ENCODE measurements at regions not wholly inside any gene's neighbourhood (a gene's known extent, or its start where the extent isn't known, plus 50 kb on each side); places are given as distances from the start of the nearest gene placed in this dataset.
"Not testable (repeated sequence)": the region's sequence is repeated elsewhere in the genome, so short reads cannot be mapped to it uniquely, and the experiment has no call there.

DNA sequence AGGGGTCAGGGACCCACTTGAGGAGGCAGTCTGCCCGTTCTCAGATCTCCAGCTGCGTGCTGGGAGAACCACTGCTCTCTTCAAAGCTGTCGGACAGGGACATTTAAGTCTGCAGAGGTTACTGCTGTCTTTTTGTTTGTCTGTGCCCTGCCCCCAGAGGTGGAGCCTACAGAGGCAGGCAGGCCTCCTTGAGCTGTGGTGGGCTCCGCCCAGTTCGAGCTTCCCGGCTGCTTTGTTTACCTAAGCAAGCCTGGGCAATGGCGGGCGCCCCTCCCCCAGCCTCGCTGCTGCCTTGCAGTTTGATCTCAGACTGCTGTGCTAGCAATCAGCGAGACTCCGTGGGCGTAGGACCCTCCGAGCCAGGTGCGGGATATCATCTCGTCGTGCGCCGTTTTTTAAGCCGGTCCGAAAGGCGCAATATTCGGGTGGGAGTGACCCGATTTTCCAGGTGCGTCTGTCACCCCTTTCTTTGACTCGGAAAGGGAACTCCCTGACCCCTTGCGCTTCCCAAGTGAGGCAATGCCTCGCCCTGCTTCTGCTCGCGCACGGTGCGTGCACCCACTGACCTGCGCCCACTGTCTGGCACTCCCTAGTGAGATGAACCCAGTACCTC, 131.6 kb downstream of the CD164 start:
- H3K27ac ChIP-seq (ENCODE audit: low read depth) = peak overlapping the region; percentile 85; the same call in 1 of the 2 replicates
- not testable (repeated sequence) for H3K36me3 ChIP-seq (ENCODE audit: insufficient read depth); DNase-seq (ENCODE audit: low spot score); H2AFZ ChIP-seq; H3K4me1 ChIP-seq (ENCODE audit: insufficient read depth); H3F3A ChIP-seq (replicated peaks; ENCODE audit: low read depth); H3K9me3 Mint-ChIP-seq; H3K9me2 ChIP-seq (ENCODE audit: insufficient read depth); H3K79me2 ChIP-seq (replicated peaks; ENCODE audit: insufficient read depth); H3K27ac Mint-ChIP-seq; H4K20me1 ChIP-seq (replicated peaks; ENCODE audit: insufficient read depth); H3K36me3 Mint-ChIP-seq (ENCODE audit: low read depth); H3K27me3 ChIP-seq (ENCODE audit: insufficient read depth); H3K4me1 Mint-ChIP-seq; H3K27me3 Mint-ChIP-seq (ENCODE audit: insufficient read depth, low read depth, poor library complexity)
- 0 out of 3 replicates have a peak, but pooled peaks have one; percentile 23 for ATAC-seq
- H3K4me3 Mint-ChIP-seq = peak overlapping the region; percentile 58; the same call in 2 of the 3 replicates
- H3K4me3 ChIP-seq = peak overlapping the region; percentile 46; the same call in 1 of the 2 replicates
- peak overlapping the region; percentile 53; the same call in 1 of the 2 replicates for H3K4me2 ChIP-seq

DNA sequence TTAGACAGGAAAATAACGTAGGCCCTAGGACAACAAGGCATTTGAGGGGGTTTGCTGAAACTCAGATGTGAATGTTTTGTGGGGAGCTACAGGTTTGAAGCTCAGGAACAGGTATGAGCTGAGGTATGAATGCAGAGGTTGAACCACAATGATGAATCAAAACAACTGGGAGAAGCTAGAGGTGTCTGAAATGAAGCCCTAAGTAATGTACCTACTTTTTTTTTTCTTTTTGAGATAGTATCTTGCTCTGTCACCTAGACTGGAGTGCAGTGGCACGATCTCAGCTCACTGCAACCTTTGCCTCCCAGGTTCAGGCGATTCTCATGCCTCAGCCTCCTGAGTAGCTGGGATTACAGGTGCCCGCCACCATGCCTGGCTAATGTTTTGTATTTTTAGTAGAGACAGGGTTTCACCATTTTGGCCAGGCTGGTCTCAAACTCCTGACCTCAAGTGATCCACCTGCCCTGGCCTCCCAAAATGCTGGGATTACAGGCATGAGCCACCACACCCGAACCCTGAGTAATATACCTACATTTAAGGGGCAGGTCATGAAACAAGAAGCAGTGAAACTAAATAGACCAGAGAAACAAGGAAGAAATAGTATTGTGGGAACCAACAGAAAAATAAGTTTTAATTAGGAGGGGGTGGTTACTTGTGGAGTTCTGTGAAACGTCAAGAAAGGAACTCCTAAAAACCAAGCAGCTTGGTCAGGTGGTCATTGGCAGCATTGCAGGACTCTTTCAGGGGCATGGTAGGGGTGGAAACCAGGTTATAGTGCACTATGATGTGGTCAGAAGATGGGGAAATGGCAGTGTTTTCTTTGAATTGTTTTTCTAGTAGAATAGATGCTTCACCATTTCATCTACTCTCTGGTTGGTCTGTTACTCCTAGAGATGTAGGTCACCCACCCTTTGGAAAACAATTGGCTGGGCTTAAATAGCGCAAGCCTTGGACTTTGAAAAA, 138.1 kb downstream of the CD164 start:
- H4K20me1 ChIP-seq (replicated peaks; ENCODE audit: insufficient read depth) = no peaks in the 10 kb centered on the region
- H3K4me1 Mint-ChIP-seq = no peaks in the 10 kb centered on the region; the same call in 2 of the 3 replicates
- no peak overlapping the region for H3K27ac Mint-ChIP-seq
- no peaks in the 10 kb centered on the region for H3F3A ChIP-seq (replicated peaks; ENCODE audit: low read depth)
- H3K9me3 Mint-ChIP-seq = no peaks in the 10 kb centered on the region; the same call in 2 of the 3 replicates
- H3K4me3 Mint-ChIP-seq = no peak overlapping the region
- ATAC-seq (no peak), DNase-seq (ENCODE audit: low spot score) (no peak)
- no peaks in the 10 kb centered on the region for H3K36me3 ChIP-seq (ENCODE audit: insufficient read depth)
- no peaks in the 10 kb centered on the region for H3K9me2 ChIP-seq (ENCODE audit: insufficient read depth)
- H2AFZ ChIP-seq = 0 out of 2 replicates have a peak overlapping the region, but pooled peaks have one; percentile 40
- H3K36me3 Mint-ChIP-seq (ENCODE audit: low read depth) = no peaks in the 10 kb centered on the region
- H3K79me2 ChIP-seq (replicated peaks; ENCODE audit: insufficient read depth) = no peaks in the 10 kb centered on the region
- H3K27me3 Mint-ChIP-seq (ENCODE audit: insufficient read depth, low read depth, poor library complexity) = no peaks in the 10 kb centered on the region
- H3K27me3 ChIP-seq (ENCODE audit: insufficient read depth) = no peaks in the 10 kb centered on the region
- H3K4me3 ChIP-seq = no peak overlapping the region
- no peak overlapping the region for H3K4me2 ChIP-seq
- H3K4me1 ChIP-seq (ENCODE audit: insufficient read depth) = no peaks in the 10 kb centered on the region
- no peak overlapping the region for H3K27ac ChIP-seq (ENCODE audit: low read depth)
- TF ChIP-seq EZH2 (IDR thresholded peaks at IDR 0.05; ENCODE audit: low read depth, unreplicated experiment) (no peak), ZNF114 (CRISPR knock-in tag; IDR thresholded peaks at IDR 0.05) (no peak), POLR2AphosphoS5 (IDR thresholded peaks at IDR 0.05; ENCODE audit: low read depth) (no peak), EZH2phosphoT487 (IDR thresholded peaks at IDR 0.05; ENCODE audit: unreplicated experiment) (no peak), ZNF331 (CRISPR knock-in tag; IDR thresholded peaks at IDR 0.05; ENCODE audit: low read depth) (no peak), CREB1 (CRISPR knock-in tag; IDR thresholded peaks at IDR 0.05; ENCODE audit: low read depth) (no peak), JUNB (IDR thresholded peaks at IDR 0.05; ENCODE audit: unreplicated experiment) (no peak), STAT1 (IDR thresholded peaks at IDR 0.05; ENCODE audit: unreplicated experiment) (no peak)
- TF ChIP-seq, protein P1, sequence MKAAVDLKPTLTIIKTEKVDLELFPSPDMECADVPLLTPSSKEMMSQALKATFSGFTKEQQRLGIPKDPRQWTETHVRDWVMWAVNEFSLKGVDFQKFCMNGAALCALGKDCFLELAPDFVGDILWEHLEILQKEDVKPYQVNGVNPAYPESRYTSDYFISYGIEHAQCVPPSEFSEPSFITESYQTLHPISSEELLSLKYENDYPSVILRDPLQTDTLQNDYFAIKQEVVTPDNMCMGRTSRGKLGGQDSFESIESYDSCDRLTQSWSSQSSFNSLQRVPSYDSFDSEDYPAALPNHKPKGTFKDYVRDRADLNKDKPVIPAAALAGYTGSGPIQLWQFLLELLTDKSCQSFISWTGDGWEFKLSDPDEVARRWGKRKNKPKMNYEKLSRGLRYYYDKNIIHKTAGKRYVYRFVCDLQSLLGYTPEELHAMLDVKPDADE (IDR thresholded peaks at IDR 0.05) = no peak
- TF ChIP-seq, protein P2, sequence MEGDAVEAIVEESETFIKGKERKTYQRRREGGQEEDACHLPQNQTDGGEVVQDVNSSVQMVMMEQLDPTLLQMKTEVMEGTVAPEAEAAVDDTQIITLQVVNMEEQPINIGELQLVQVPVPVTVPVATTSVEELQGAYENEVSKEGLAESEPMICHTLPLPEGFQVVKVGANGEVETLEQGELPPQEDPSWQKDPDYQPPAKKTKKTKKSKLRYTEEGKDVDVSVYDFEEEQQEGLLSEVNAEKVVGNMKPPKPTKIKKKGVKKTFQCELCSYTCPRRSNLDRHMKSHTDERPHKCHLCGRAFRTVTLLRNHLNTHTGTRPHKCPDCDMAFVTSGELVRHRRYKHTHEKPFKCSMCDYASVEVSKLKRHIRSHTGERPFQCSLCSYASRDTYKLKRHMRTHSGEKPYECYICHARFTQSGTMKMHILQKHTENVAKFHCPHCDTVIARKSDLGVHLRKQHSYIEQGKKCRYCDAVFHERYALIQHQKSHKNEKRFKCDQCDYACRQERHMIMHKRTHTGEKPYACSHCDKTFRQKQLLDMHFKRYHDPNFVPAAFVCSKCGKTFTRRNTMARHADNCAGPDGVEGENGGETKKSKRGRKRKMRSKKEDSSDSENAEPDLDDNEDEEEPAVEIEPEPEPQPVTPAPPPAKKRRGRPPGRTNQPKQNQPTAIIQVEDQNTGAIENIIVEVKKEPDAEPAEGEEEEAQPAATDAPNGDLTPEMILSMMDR (conservative IDR thresholded peaks at IDR 0.05; ENCODE audit: low read depth in 2 of 2) = no peak
- TF ChIP-seq, protein P3, sequence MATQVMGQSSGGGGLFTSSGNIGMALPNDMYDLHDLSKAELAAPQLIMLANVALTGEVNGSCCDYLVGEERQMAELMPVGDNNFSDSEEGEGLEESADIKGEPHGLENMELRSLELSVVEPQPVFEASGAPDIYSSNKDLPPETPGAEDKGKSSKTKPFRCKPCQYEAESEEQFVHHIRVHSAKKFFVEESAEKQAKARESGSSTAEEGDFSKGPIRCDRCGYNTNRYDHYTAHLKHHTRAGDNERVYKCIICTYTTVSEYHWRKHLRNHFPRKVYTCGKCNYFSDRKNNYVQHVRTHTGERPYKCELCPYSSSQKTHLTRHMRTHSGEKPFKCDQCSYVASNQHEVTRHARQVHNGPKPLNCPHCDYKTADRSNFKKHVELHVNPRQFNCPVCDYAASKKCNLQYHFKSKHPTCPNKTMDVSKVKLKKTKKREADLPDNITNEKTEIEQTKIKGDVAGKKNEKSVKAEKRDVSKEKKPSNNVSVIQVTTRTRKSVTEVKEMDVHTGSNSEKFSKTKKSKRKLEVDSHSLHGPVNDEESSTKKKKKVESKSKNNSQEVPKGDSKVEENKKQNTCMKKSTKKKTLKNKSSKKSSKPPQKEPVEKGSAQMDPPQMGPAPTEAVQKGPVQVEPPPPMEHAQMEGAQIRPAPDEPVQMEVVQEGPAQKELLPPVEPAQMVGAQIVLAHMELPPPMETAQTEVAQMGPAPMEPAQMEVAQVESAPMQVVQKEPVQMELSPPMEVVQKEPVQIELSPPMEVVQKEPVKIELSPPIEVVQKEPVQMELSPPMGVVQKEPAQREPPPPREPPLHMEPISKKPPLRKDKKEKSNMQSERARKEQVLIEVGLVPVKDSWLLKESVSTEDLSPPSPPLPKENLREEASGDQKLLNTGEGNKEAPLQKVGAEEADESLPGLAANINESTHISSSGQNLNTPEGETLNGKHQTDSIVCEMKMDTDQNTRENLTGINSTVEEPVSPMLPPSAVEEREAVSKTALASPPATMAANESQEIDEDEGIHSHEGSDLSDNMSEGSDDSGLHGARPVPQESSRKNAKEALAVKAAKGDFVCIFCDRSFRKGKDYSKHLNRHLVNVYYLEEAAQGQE (IDR thresholded peaks at IDR 0.05; ENCODE audit: unreplicated experiment) = no peak
